A549 (cell line): ENCODE measurements at regions not wholly inside any gene's neighbourhood (a gene's known extent, or its start where the extent isn't known, plus 50 kb on each side); places are given as distances from the start of the nearest gene placed in this dataset.

Experiments used
- ESRRA ChIP-seq: fragments of 150-350 bp; IDR thresholded peaks from 2 replicates; pipeline ENCODE4 v1.6.1; 2014; ENCODE audit warnings: mild to moderate bottlenecking, low read length, borderline replicate concordance
- HOXA7 ChIP-seq: fragments of 250-450 bp; sonication (Bioruptor Pico); IDR thresholded peaks from 2 replicates; pipeline ENCODE4 v1.5.0; 2020; ENCODE audit warnings: mild to moderate bottlenecking, moderate library complexity
- ZNF302 ChIP-seq: fragments of 250-450 bp; sonication (Bioruptor Pico); IDR thresholded peaks from 2 replicates; pipeline ENCODE4 v1.9.0; 2021; ENCODE audit warnings: inconsistent platforms, mild to moderate bottlenecking, moderate library complexity
- TF ChIP-seq, protein P1 (sequence below): fragments of >200 bp; sonication (Bioruptor Twin); formaldehyde crosslinking; IDR thresholded peaks from 3 replicates; pipeline ENCODE4 v1.5.1; 2016

DNA sequence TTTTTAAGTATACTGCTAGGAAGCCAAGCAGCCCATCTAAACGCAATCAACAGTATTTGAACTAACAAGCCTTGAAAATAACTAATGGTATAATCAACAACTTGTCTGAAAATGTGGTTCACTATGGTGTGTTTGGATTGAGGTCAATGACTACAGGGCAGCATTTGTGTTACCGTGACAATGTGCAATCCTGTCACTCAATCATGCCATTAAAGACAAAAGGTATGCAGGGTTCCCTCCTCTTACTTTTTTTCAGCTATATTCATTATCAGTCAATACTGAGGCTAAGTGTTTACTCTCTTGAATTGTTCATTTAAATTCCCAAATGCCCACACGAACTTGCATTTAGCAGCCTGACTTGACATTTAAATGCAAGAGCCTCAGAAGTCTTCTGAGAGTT, 1099.3 kb upstream of the EPHA6 start:
- TF ChIP-seq, protein P1, sequence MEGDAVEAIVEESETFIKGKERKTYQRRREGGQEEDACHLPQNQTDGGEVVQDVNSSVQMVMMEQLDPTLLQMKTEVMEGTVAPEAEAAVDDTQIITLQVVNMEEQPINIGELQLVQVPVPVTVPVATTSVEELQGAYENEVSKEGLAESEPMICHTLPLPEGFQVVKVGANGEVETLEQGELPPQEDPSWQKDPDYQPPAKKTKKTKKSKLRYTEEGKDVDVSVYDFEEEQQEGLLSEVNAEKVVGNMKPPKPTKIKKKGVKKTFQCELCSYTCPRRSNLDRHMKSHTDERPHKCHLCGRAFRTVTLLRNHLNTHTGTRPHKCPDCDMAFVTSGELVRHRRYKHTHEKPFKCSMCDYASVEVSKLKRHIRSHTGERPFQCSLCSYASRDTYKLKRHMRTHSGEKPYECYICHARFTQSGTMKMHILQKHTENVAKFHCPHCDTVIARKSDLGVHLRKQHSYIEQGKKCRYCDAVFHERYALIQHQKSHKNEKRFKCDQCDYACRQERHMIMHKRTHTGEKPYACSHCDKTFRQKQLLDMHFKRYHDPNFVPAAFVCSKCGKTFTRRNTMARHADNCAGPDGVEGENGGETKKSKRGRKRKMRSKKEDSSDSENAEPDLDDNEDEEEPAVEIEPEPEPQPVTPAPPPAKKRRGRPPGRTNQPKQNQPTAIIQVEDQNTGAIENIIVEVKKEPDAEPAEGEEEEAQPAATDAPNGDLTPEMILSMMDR: no peak
- TF ChIP-seq ZNF302 (CRISPR knock-in tag) (no peak), ESRRA (no peak), HOXA7 (CRISPR knock-in tag) (no peak)
